Activated T-helper 2 cell treated with anti-CD3 and anti-CD28 coated beads, Interferon-gamma antibody, Interleukin-2, Interleukin-4, amounts not matched to agents 10 μg/mL and 5 μg/mL and 100 μg/mL, durations not matched to agents 14 hours and 24 hours and 36 hours (primary cell): ENCODE measurements at regions not wholly inside any gene's neighbourhood (a gene's known extent, or its start where the extent isn't known, plus 50 kb on each side); places are given as distances from the start of the nearest gene placed in this dataset.

Experiments
- DNase-seq: peaks from one replicate; pipeline ENCODE4 v3.0.0; 2021; ENCODE audit warnings: low spot score
- H3K27ac Mint-ChIP-seq: one replicate; pipeline ENCODE4 v1.8.0; 2021; ENCODE audit warnings: mixed read lengths
- H3K27me3 Mint-ChIP-seq: one replicate; pipeline ENCODE4 v1.8.0; 2021; ENCODE audit warnings: low read depth, mixed read lengths
- H3K36me3 Mint-ChIP-seq: one replicate; pipeline ENCODE4 v1.8.0; 2021; ENCODE audit warnings: low read depth, mixed read lengths
- H3K4me1 Mint-ChIP-seq: one replicate; pipeline ENCODE4 v1.8.0; 2021; ENCODE audit warnings: low read depth, mixed read lengths
- H3K4me3 Mint-ChIP-seq: one replicate; pipeline ENCODE4 v1.8.0; 2021; ENCODE audit warnings: low read depth, mild to moderate bottlenecking, moderate library complexity, mixed read lengths
- H3K9me3 Mint-ChIP-seq: one replicate; pipeline ENCODE4 v1.8.0; 2021; ENCODE audit warnings: mixed read lengths
- intact Hi-C: fragments of 100-400 bp; cut with micrococcal nuclease; formaldehyde crosslinking; loops from one replicate; pipeline ENCODE4 v1.15.1; 2023

- H3K36me3 Mint-ChIP-seq, result no peaks in the 10 kb centered on the region
Measured at GRCh38 chr17:69809331-69809730, 265.7 kb upstream of the KCNJ16 start.

GRCh38 chr17:69810326-69810965 lies 264.6 kb upstream of the KCNJ16 start:
- Mint-ChIP-seq H3K36me3 (no peaks in the 10 kb centered on the region), H3K4me1 (no peaks in the 10 kb centered on the region), H3K4me3 (no peak overlapping the region), H3K27me3 (no peaks in the 10 kb centered on the region), H3K9me3 (no peaks in the 10 kb centered on the region), H3K27ac (no peak overlapping the region)
- no peak for DNase-seq
- intact Hi-C loops, result no loop called here

More at GRCh38 chr17:69809331-69809730, 265.7 kb upstream of the KCNJ16 start:
- H3K27me3 Mint-ChIP-seq, result no peaks in the 10 kb centered on the region
- no peaks in the 10 kb centered on the region for H3K9me3 Mint-ChIP-seq
- DNase-seq, result no peak
- H3K27ac Mint-ChIP-seq, result no peak overlapping the region
- no peak overlapping the region for H3K4me3 Mint-ChIP-seq
- intact Hi-C loops, result no loop called here
- H3K4me1 Mint-ChIP-seq, result no peaks in the 10 kb centered on the region

GRCh38 chr17:69812240-69812837 lies 262.7 kb upstream of the KCNJ16 start:
- Mint-ChIP-seq H3K36me3 (no peaks in the 10 kb centered on the region), H3K27ac (no peak overlapping the region), H3K4me3 (no peak overlapping the region), H3K9me3 (no peaks in the 10 kb centered on the region), H3K4me1 (no peaks in the 10 kb centered on the region), H3K27me3 (no peaks in the 10 kb centered on the region)
- DNase-seq, result no peak
- intact Hi-C loops, result no loop called here

GRCh38 chr17:69814031-69814430 lies 261.0 kb upstream of the KCNJ16 start:
- Mint-ChIP-seq H3K4me1 (no peaks in the 10 kb centered on the region), H3K4me3 (no peak overlapping the region), H3K36me3 (no peaks in the 10 kb centered on the region), H3K27ac (no peak overlapping the region), H3K27me3 (no peaks in the 10 kb centered on the region), H3K9me3 (peaks cover 7% of the 10 kb centered on the region)
- DNase-seq, result no peak
- intact Hi-C loops, result no loop called here

GRCh38 chr17:69815406-69815805 lies 259.6 kb upstream of the KCNJ16 start:
- no peaks in the 10 kb centered on the region for H3K4me1 Mint-ChIP-seq
- DNase-seq, result no peak
- no peak overlapping the region for H3K27ac Mint-ChIP-seq
- H3K27me3 Mint-ChIP-seq, result no peaks in the 10 kb centered on the region
- no peaks in the 10 kb centered on the region for H3K36me3 Mint-ChIP-seq
- intact Hi-C loops, result no loop called here
- H3K9me3 Mint-ChIP-seq, result peaks cover 7% of the 10 kb centered on the region
- H3K4me3 Mint-ChIP-seq, result no peak overlapping the region

GRCh38 chr17:69818467-69818866 lies 256.6 kb upstream of the KCNJ16 start:
- Mint-ChIP-seq H3K9me3 (peaks cover 7% of the 10 kb centered on the region), H3K4me1 (no peaks in the 10 kb centered on the region), H3K4me3 (no peak overlapping the region), H3K27ac (no peak overlapping the region), H3K36me3 (no peaks in the 10 kb centered on the region), H3K27me3 (no peaks in the 10 kb centered on the region)
- DNase-seq, result no peak
- intact Hi-C loops, result no loop called here

GRCh38 chr17:69819316-69820087 lies 255.5 kb upstream of the KCNJ16 start:
- no peak overlapping the region for H3K27ac Mint-ChIP-seq
- peaks cover 17% of the 10 kb centered on the region for H3K9me3 Mint-ChIP-seq
- H3K4me3 Mint-ChIP-seq, result no peak overlapping the region
- no peak for DNase-seq
- H3K27me3 Mint-ChIP-seq, result no peaks in the 10 kb centered on the region
- H3K36me3 Mint-ChIP-seq, result no peaks in the 10 kb centered on the region
- no peaks in the 10 kb centered on the region for H3K4me1 Mint-ChIP-seq
- intact Hi-C loops, result no loop called here

GRCh38 chr17:69820876-69821473 lies 254.1 kb upstream of the KCNJ16 start:
- DNase-seq, result no peak
- Mint-ChIP-seq H3K4me3 (no peak overlapping the region), H3K36me3 (no peaks in the 10 kb centered on the region), H3K27ac (no peak overlapping the region), H3K4me1 (no peaks in the 10 kb centered on the region), H3K27me3 (no peaks in the 10 kb centered on the region), H3K9me3 (peaks cover 19% of the 10 kb centered on the region)
- intact Hi-C loops, result no loop called here

GRCh38 chr17:69822314-69822875 lies 252.6 kb upstream of the KCNJ16 start:
- H3K36me3 Mint-ChIP-seq, result no peaks in the 10 kb centered on the region
- H3K4me1 Mint-ChIP-seq, result no peaks in the 10 kb centered on the region
- H3K27ac Mint-ChIP-seq, result no peak overlapping the region
- no peaks in the 10 kb centered on the region for H3K27me3 Mint-ChIP-seq
- H3K9me3 Mint-ChIP-seq, result peaks cover 19% of the 10 kb centered on the region
- intact Hi-C loops, result no loop called here
- no peak for DNase-seq
- no peak overlapping the region for H3K4me3 Mint-ChIP-seq

GRCh38 chr17:69828087-69828486 lies 246.9 kb upstream of the KCNJ16 start:
- intact Hi-C loops, result no loop called here
- Mint-ChIP-seq H3K4me3 (no peak overlapping the region), H3K4me1 (no peaks in the 10 kb centered on the region), H3K27ac (no peak overlapping the region), H3K9me3 (peaks cover 12% of the 10 kb centered on the region), H3K27me3 (no peaks in the 10 kb centered on the region), H3K36me3 (no peaks in the 10 kb centered on the region)
- DNase-seq, result no peak

- Mint-ChIP-seq H3K4me1 (no peaks in the 10 kb centered on the region), H3K36me3 (no peaks in the 10 kb centered on the region), H3K27ac (no peak overlapping the region), H3K9me3 (no peaks in the 10 kb centered on the region), H3K4me3 (no peak overlapping the region), H3K27me3 (no peaks in the 10 kb centered on the region)
- intact Hi-C loops, result no loop called here
- DNase-seq, result no peak
Measured at GRCh38 chr17:69834494-69834893, 240.5 kb upstream of the KCNJ16 start.

GRCh38 chr17:69851736-69852135 lies 223.3 kb upstream of the KCNJ16 start:
- no peak for DNase-seq
- H3K4me1 Mint-ChIP-seq, result no peaks in the 10 kb centered on the region
- no peak overlapping the region for H3K27ac Mint-ChIP-seq
- H3K36me3 Mint-ChIP-seq, result no peaks in the 10 kb centered on the region
- H3K4me3 Mint-ChIP-seq, result no peak overlapping the region
- no peaks in the 10 kb centered on the region for H3K9me3 Mint-ChIP-seq
- intact Hi-C loops, result no loop called here
- no peaks in the 10 kb centered on the region for H3K27me3 Mint-ChIP-seq
